ENCODE measurements at regions not wholly inside any gene's neighbourhood (a gene's known extent, or its start where the extent isn't known, plus 50 kb on each side); places are given as distances from the start of the nearest gene placed in this dataset.
"Not testable (repeated sequence)": the region's sequence is repeated elsewhere in the genome, so short reads cannot be mapped to it uniquely, and the experiment has no call there.

- not testable (repeated sequence) for TF ChIP-seq POLR2A, CTCF (IDR thresholded peaks at IDR 0.05)
These were observed 141.1 kb upstream of the ZNF91 start for GRCh38 chr19:23536341-23536740.
